Naive thymus-derived CD4-positive, alpha-beta T cell (primary cell): ENCODE measurements at regions not wholly inside any gene's neighbourhood (a gene's known extent, or its start where the extent isn't known, plus 50 kb on each side); places are given as distances from the start of the nearest gene placed in this dataset.

Experiments
- ATAC-seq: fragments of 150-1000 bp; cut with Tn5 transposase; 2 replicates; pipeline ENCODE4 v1.10.0; 2021; ENCODE audit warnings: mild to moderate bottlenecking, moderate library complexity
- CTCF ChIA-PET: fragments of 350-600 bp; sonication (Branson Sonifier 250); formaldehyde crosslinking; loops from one replicate; lab custom pipeline; 2021; ENCODE audit warnings: antibody characterized with exemption; lab: Charles Lee
- POLR2A ChIA-PET: fragments of 350-600 bp; sonication (Branson Sonifier 250); formaldehyde crosslinking; loops from one replicate; lab custom pipeline; 2021; ENCODE audit warnings: antibody characterized with exemption, inconsistent platforms; lab: Charles Lee
- DNase-seq, 9 donors: peaks; one replicate each; pipeline versions ENCODE4 v3.0.0 to v3.0.0-alpha.2; 2020 to 2022; ENCODE audit warnings: mixed read lengths in 1 of 9
- H3K27ac ChIP-seq: one replicate; pipeline ENCODE4 v1.7.0; 2013; ENCODE audit warnings: mild to moderate bottlenecking, low read depth, low read length, moderate library complexity
- H3K27me3 ChIP-seq, 2 donors: one replicate each; pipeline ENCODE4 v1.7.0; 2013; ENCODE audit warnings: low read length in 2 of 2, mild to moderate bottlenecking in 2 of 2, moderate library complexity in 2 of 2; ENCODE audit not compliant: control insufficient read depth in 2 of 2, insufficient read depth in 2 of 2
- H3K36me3 ChIP-seq, 3 experiments: 1 replicate in 2 of 3; 2 replicates in 1 of 3; pipeline ENCODE4 v1.7.0; 2013; ENCODE audit warnings: low read length in 3 of 3, mild to moderate bottlenecking in 3 of 3, moderate library complexity in 1 of 3; ENCODE audit not compliant: insufficient read depth in 3 of 3, control insufficient read depth in 2 of 3
- H3K4me1 ChIP-seq, 2 donors: one replicate each; pipeline ENCODE4 v1.7.0; 2013; ENCODE audit warnings: low read length in 2 of 2, mild to moderate bottlenecking in 2 of 2, moderate library complexity in 1 of 2; ENCODE audit not compliant: control insufficient read depth in 2 of 2, insufficient read depth in 2 of 2
- H3K4me3 ChIP-seq: 2 replicates; pipeline ENCODE4 v1.7.0; 2013; ENCODE audit warnings: mild to moderate bottlenecking, low read length
- H3K9me3 ChIP-seq, 3 experiments: 1 replicate in 2 of 3; 2 replicates in 1 of 3; pipeline ENCODE4 v1.7.0; 2013; ENCODE audit warnings: low read length in 3 of 3; ENCODE audit not compliant: control insufficient read depth in 2 of 3
- H3K27ac Mint-ChIP-seq, 9 donors: one replicate each; pipeline ENCODE4 v1.8.0; 2020 to 2022; ENCODE audit warnings: mixed read lengths in 9 of 9, mild to moderate bottlenecking in 8 of 9, moderate library complexity in 5 of 9, inconsistent platforms in 2 of 9
- H3K27me3 Mint-ChIP-seq, 5 donors: one replicate each; pipeline ENCODE4 v1.8.0; 2021 to 2022; ENCODE audit warnings: mixed read lengths in 5 of 5, mild to moderate bottlenecking in 1 of 5
- H3K36me3 Mint-ChIP-seq, 5 donors: one replicate each; pipeline ENCODE4 v1.8.0; 2020 to 2022; ENCODE audit warnings: mixed read lengths in 5 of 5, mild to moderate bottlenecking in 3 of 5, inconsistent platforms in 1 of 5
- H3K4me1 Mint-ChIP-seq, 7 donors: one replicate each; pipeline ENCODE4 v1.8.0; 2020 to 2022; ENCODE audit warnings: mixed read lengths in 7 of 7, mild to moderate bottlenecking in 3 of 7, inconsistent platforms in 1 of 7
- H3K4me3 Mint-ChIP-seq, 10 donors: one replicate each; pipeline ENCODE4 v1.8.0; 2020 to 2022; ENCODE audit warnings: mild to moderate bottlenecking in 10 of 10, mixed read lengths in 10 of 10, moderate library complexity in 6 of 10, inconsistent platforms in 2 of 10
- H3K9me3 Mint-ChIP-seq, 11 donors: one replicate each; pipeline ENCODE4 v1.8.0; 2020 to 2022; ENCODE audit warnings: mixed read lengths in 11 of 11, mild to moderate bottlenecking in 4 of 11, inconsistent platforms in 1 of 11, moderate library complexity in 1 of 11
- intact Hi-C, 2 donors: fragments of 100-400 bp; cut with micrococcal nuclease; formaldehyde crosslinking; loops; one replicate each; pipeline ENCODE4 v1.15.1; 2023

GRCh38 chr20:6700563-6701329, 66.7 kb upstream of the BMP2 start:
- H3K27me3 ChIP-seq: peaks cover 0 to 3% of the 10 kb centered on the region in 2 donors
- H3K27me3 Mint-ChIP-seq: peaks cover 0 to 11% (median 4%) of the 10 kb centered on the region in 5 donors
- H3K9me3 Mint-ChIP-seq: peaks cover 0 to 9% (median 3%) of the 10 kb centered on the region in 11 donors
- no peaks in the 10 kb centered on the region for H3K36me3 Mint-ChIP-seq
- no peak overlapping the region for H3K4me3 ChIP-seq
- H3K27ac ChIP-seq: no peak overlapping the region
- DNase-seq (no peak), ATAC-seq (peak; percentile 75)
- H3K4me3 Mint-ChIP-seq: no peak overlapping the region
- no peaks in the 10 kb centered on the region for H3K36me3 ChIP-seq
- no peaks in the 10 kb centered on the region for H3K9me3 ChIP-seq
- POLR2A ChIA-PET: no interaction called here
- peaks cover 0 to 2% (median 0%) of the 10 kb centered on the region in 7 donors for H3K4me1 Mint-ChIP-seq
- no peaks in the 10 kb centered on the region for H3K4me1 ChIP-seq
- intact Hi-C loops: no loop called here
- H3K27ac Mint-ChIP-seq: no peak overlapping the region
- CTCF ChIA-PET: no interaction called here

GRCh38 chr20:6699921-6700562, 67.4 kb upstream of the BMP2 start:
- DNase-seq (no peak), ATAC-seq (no peak)
- no peaks in the 10 kb centered on the region for H3K36me3 Mint-ChIP-seq
- no peaks in the 10 kb centered on the region for H3K4me1 ChIP-seq
- no peak overlapping the region for H3K4me3 Mint-ChIP-seq
- peaks cover 0 to 3% of the 10 kb centered on the region in 2 donors for H3K27me3 ChIP-seq
- H3K27ac ChIP-seq: no peak overlapping the region
- ChIA-PET CTCF (no interaction called here), POLR2A (no interaction called here)
- peaks cover 0 to 11% (median 3%) of the 10 kb centered on the region in 11 donors for H3K9me3 Mint-ChIP-seq
- intact Hi-C loops: no loop called here
- H3K27ac Mint-ChIP-seq: no peak overlapping the region
- no peaks in the 10 kb centered on the region for H3K36me3 ChIP-seq
- peaks cover 0 to 11% (median 4%) of the 10 kb centered on the region in 5 donors for H3K27me3 Mint-ChIP-seq
- H3K9me3 ChIP-seq: no peaks in the 10 kb centered on the region
- no peak overlapping the region for H3K4me3 ChIP-seq
- H3K4me1 Mint-ChIP-seq: peaks cover 0 to 2% (median 0%) of the 10 kb centered on the region in 7 donors

GRCh38 chr20:6698723-6699122, 68.8 kb upstream of the BMP2 start:
- H3K27ac ChIP-seq: no peak overlapping the region
- no peaks in the 10 kb centered on the region for H3K4me1 ChIP-seq
- no peaks in the 10 kb centered on the region for H3K9me3 ChIP-seq
- ChIA-PET POLR2A (no interaction called here), CTCF (no interaction called here)
- DNase-seq (no peak), ATAC-seq (no peak)
- Mint-ChIP-seq H3K4me1 (peaks cover 0 to 2% (median 0%) of the 10 kb centered on the region in 7 donors), H3K9me3 (peaks cover 0 to 13% (median 3%) of the 10 kb centered on the region in 11 donors), H3K36me3 (no peaks in the 10 kb centered on the region), H3K27me3 (peaks cover 0 to 11% (median 4%) of the 10 kb centered on the region in 5 donors), H3K27ac (no peak overlapping the region), H3K4me3 (no peak overlapping the region)
- H3K4me3 ChIP-seq: no peak overlapping the region
- peaks cover 0 to under 1% of the 10 kb centered on the region in 2 donors for H3K27me3 ChIP-seq
- no peaks in the 10 kb centered on the region for H3K36me3 ChIP-seq
- intact Hi-C loops: no loop called here

GRCh38 chr20:6698056-6698455, 69.4 kb upstream of the BMP2 start:
- H3K27ac Mint-ChIP-seq: no peak overlapping the region
- Histone ChIP-seq H3K4me1 (no peaks in the 10 kb centered on the region), H3K4me3 (no peak overlapping the region), H3K27me3 (no peaks in the 10 kb centered on the region), H3K36me3 (no peaks in the 10 kb centered on the region), H3K9me3 (no peaks in the 10 kb centered on the region), H3K27ac (no peak overlapping the region)
- H3K36me3 Mint-ChIP-seq: no peaks in the 10 kb centered on the region
- no peak overlapping the region for H3K4me3 Mint-ChIP-seq
- peaks cover 0 to 2% (median 0%) of the 10 kb centered on the region in 7 donors for H3K4me1 Mint-ChIP-seq
- intact Hi-C loops: no loop called here
- H3K9me3 Mint-ChIP-seq: peaks cover 0 to 13% (median 3%) of the 10 kb centered on the region in 11 donors
- DNase-seq (no peak), ATAC-seq (no peak)
- ChIA-PET POLR2A (no interaction called here), CTCF (no interaction called here)
- H3K27me3 Mint-ChIP-seq: peaks cover 0 to 11% (median 4%) of the 10 kb centered on the region in 5 donors

- H3K27me3 Mint-ChIP-seq: peaks cover 0 to 11% (median 4%) of the 10 kb centered on the region in 5 donors
- ChIA-PET POLR2A (no interaction called here), CTCF (no interaction called here)
- no peak for DNase-seq
- intact Hi-C loops: no loop called here
- no peak for ATAC-seq
- no peaks in the 10 kb centered on the region for H3K4me1 ChIP-seq
- H3K27ac Mint-ChIP-seq: no peak overlapping the region
- no peak overlapping the region for H3K4me3 Mint-ChIP-seq
- H3K4me1 Mint-ChIP-seq: peaks cover 0 to 2% (median 0%) of the 10 kb centered on the region in 7 donors
- no peaks in the 10 kb centered on the region for H3K9me3 ChIP-seq
- no peaks in the 10 kb centered on the region for H3K27me3 ChIP-seq
- H3K36me3 Mint-ChIP-seq: no peaks in the 10 kb centered on the region
- peaks cover 0 to 13% (median 3%) of the 10 kb centered on the region in 11 donors for H3K9me3 Mint-ChIP-seq
- no peaks in the 10 kb centered on the region for H3K36me3 ChIP-seq
- H3K27ac ChIP-seq: no peak overlapping the region
- H3K4me3 ChIP-seq: no peak overlapping the region
These were observed 70.1 kb upstream of the BMP2 start for GRCh38 chr20:6697228-6697972.

GRCh38 chr20:6696001-6696400, 71.5 kb upstream of the BMP2 start:
- CTCF ChIA-PET: interaction anchor here (0.6 kb wide), 1 partner anchor 12 kb away, joined by 3 read pairs; no protein-coding TSS in a partner anchor
- no peak for ATAC-seq

More at GRCh38 chr20:6696001-6696400, 71.5 kb upstream of the BMP2 start:
- POLR2A ChIA-PET: no interaction called here
- Mint-ChIP-seq H3K4me1 (no peaks in the 10 kb centered on the region), H3K27ac (no peak overlapping the region), H3K36me3 (no peaks in the 10 kb centered on the region), H3K4me3 (no peak overlapping the region), H3K27me3 (peaks cover 0 to 11% (median 4%) of the 10 kb centered on the region in 5 donors), H3K9me3 (peaks cover 0 to 18% (median 5%) of the 10 kb centered on the region in 11 donors)
- Histone ChIP-seq H3K4me1 (no peaks in the 10 kb centered on the region), H3K27ac (no peak overlapping the region), H3K4me3 (no peak overlapping the region), H3K36me3 (no peaks in the 10 kb centered on the region), H3K9me3 (no peaks in the 10 kb centered on the region), H3K27me3 (no peaks in the 10 kb centered on the region)
- intact Hi-C loops: no loop called here
- DNase-seq: no peak
